Astrocyte (in vitro differentiated cells and primary cell): ENCODE measurements at regions not wholly inside any gene's neighbourhood (a gene's known extent, or its start where the extent isn't known, plus 50 kb on each side); places are given as distances from the start of the nearest gene placed in this dataset.

Source experiments
- DNase-seq: peaks from one replicate; pipeline ENCODE4 v3.0.0-alpha.2; 2010; ENCODE audit warnings: low read depth
- FAIRE-seq: peaks from 2 replicates; lab custom pipeline; 2011; peaks lifted over from hg19 to GRCh38; lab: Jason Lieb, UNC
- H2AFZ ChIP-seq: 2 replicates; pipeline ENCODE4 v1.6.0; 2012; ENCODE audit warnings: low read depth, low read length, inconsistent platforms
- H3K27ac ChIP-seq: 2 replicates; pipeline ENCODE4 v1.5.1; 2011; ENCODE audit warnings: low read depth, low read length, inconsistent platforms
- H3K27me3 ChIP-seq: 2 replicates; pipeline ENCODE4 v1.6.0; 2011; ENCODE audit warnings: low read length, inconsistent platforms; ENCODE audit not compliant: insufficient read depth
- H3K36me3 ChIP-seq: 2 replicates; pipeline ENCODE4 v1.5.1; 2011; ENCODE audit warnings: low read length, inconsistent platforms; ENCODE audit not compliant: insufficient read depth
- H3K4me1 ChIP-seq: 2 replicates; pipeline ENCODE4 v1.5.1; 2011; ENCODE audit warnings: low read length, inconsistent platforms; ENCODE audit not compliant: insufficient read depth
- H3K4me2 ChIP-seq: 2 replicates; pipeline ENCODE4 v1.6.0; 2012; ENCODE audit warnings: low read length, inconsistent platforms
- H3K4me3 ChIP-seq: 2 replicates; pipeline ENCODE4 v1.5.1; 2011; ENCODE audit warnings: low read depth, mild to moderate bottlenecking, low read length, inconsistent platforms; ENCODE audit not compliant: insufficient read depth
- H3K79me2 ChIP-seq: 2 replicates; pipeline ENCODE4 v1.6.0; 2012; ENCODE audit warnings: mild to moderate bottlenecking, low read length, inconsistent platforms; ENCODE audit not compliant: insufficient read depth
- H3K9ac ChIP-seq: 2 replicates; pipeline ENCODE4 v1.6.0; 2012; ENCODE audit warnings: mild to moderate bottlenecking, low read length, inconsistent platforms
- H3K9me3 ChIP-seq: 2 replicates; pipeline ENCODE4 v1.5.1; 2012; ENCODE audit warnings: low read depth, mild to moderate bottlenecking, low read length, inconsistent platforms; ENCODE audit not compliant: insufficient read depth
- H4K20me1 ChIP-seq: 2 replicates; pipeline ENCODE4 v1.6.0; 2012; ENCODE audit warnings: low read length, inconsistent platforms; ENCODE audit not compliant: insufficient read depth
- H3K27ac Mint-ChIP-seq: one replicate; pipeline ENCODE4 v1.8.0; 2021; ENCODE audit warnings: mild to moderate bottlenecking, mixed read lengths; ENCODE audit not compliant: unreplicated experiment
- H3K27me3 Mint-ChIP-seq: one replicate; pipeline ENCODE4 v1.8.0; 2021; ENCODE audit warnings: low read depth, mixed read lengths; ENCODE audit not compliant: unreplicated experiment
- H3K36me3 Mint-ChIP-seq: one replicate; pipeline ENCODE4 v1.8.0; 2021; ENCODE audit warnings: low read depth, mixed read lengths; ENCODE audit not compliant: unreplicated experiment
- H3K4me1 Mint-ChIP-seq: one replicate; pipeline ENCODE4 v1.8.0; 2021; ENCODE audit warnings: low read depth, mixed read lengths; ENCODE audit not compliant: unreplicated experiment
- H3K4me3 Mint-ChIP-seq: one replicate; pipeline ENCODE4 v1.8.0; 2021; ENCODE audit warnings: mild to moderate bottlenecking, moderate library complexity, mixed read lengths; ENCODE audit not compliant: unreplicated experiment
- H3K9me3 Mint-ChIP-seq: one replicate; pipeline ENCODE4 v1.8.0; 2021; ENCODE audit warnings: mild to moderate bottlenecking, mixed read lengths; ENCODE audit not compliant: unreplicated experiment
- EZH2 ChIP-seq: IDR thresholded peaks from 2 replicates; pipeline ENCODE4 v1.6.1; 2012; ENCODE audit warnings: mild to moderate bottlenecking, low read length, inconsistent platforms; ENCODE audit not compliant: insufficient read depth
- TF ChIP-seq, protein P1 (sequence below): IDR thresholded peaks from 2 replicates; pipeline ENCODE4 v1.5.1; 2011; ENCODE audit warnings: low read depth, mild to moderate bottlenecking, inconsistent platforms, low read length, moderate library complexity; ENCODE audit not compliant: insufficient read depth

DNA sequence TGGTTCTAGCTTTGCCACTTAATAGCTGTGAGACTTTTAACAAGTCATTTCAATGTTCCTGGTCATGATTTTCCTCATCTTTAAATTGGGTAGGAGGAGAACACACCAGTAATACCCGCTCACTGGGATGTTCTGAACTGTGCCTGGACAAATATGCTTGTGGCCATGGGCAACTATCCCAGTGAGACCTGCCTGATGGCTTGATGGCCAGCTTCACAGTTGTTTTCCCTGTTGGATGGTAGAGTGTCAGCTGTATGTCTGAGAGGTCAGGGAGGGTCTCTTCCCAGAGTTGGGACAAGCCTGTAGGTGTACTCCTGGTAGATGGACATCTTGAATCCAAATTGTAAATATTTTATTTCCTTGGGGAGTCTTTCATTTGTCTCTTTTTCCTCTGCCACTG is 92.5 kb upstream of the PFN2 start:
- no peak for TF ChIP-seq EZH2
- TF ChIP-seq, protein P1, sequence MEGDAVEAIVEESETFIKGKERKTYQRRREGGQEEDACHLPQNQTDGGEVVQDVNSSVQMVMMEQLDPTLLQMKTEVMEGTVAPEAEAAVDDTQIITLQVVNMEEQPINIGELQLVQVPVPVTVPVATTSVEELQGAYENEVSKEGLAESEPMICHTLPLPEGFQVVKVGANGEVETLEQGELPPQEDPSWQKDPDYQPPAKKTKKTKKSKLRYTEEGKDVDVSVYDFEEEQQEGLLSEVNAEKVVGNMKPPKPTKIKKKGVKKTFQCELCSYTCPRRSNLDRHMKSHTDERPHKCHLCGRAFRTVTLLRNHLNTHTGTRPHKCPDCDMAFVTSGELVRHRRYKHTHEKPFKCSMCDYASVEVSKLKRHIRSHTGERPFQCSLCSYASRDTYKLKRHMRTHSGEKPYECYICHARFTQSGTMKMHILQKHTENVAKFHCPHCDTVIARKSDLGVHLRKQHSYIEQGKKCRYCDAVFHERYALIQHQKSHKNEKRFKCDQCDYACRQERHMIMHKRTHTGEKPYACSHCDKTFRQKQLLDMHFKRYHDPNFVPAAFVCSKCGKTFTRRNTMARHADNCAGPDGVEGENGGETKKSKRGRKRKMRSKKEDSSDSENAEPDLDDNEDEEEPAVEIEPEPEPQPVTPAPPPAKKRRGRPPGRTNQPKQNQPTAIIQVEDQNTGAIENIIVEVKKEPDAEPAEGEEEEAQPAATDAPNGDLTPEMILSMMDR = no peak
- Histone ChIP-seq H3K36me3 (no peaks in the 10 kb centered on the region), H4K20me1 (no peaks in the 10 kb centered on the region), H2AFZ (no peak overlapping the region), H3K27me3 (no peaks in the 10 kb centered on the region), H3K27ac (no peak overlapping the region), H3K4me1 (peaks cover 7% of the 10 kb centered on the region), H3K4me3 (no peak overlapping the region), H3K4me2 (no peak overlapping the region), H3K9me3 (no peaks in the 10 kb centered on the region), H3K9ac (no peak overlapping the region), H3K79me2 (no peaks in the 10 kb centered on the region)
- H3K4me1 Mint-ChIP-seq = peaks cover 7% of the 10 kb centered on the region
- H3K4me3 Mint-ChIP-seq = no peak overlapping the region
- DNase-seq = no peak
- peaks cover 2% of the 10 kb centered on the region for H3K9me3 Mint-ChIP-seq
- no peaks in the 10 kb centered on the region for H3K36me3 Mint-ChIP-seq
- FAIRE-seq = no peak
- H3K27ac Mint-ChIP-seq = no peak overlapping the region
- peaks cover 10% of the 10 kb centered on the region for H3K27me3 Mint-ChIP-seq

DNA sequence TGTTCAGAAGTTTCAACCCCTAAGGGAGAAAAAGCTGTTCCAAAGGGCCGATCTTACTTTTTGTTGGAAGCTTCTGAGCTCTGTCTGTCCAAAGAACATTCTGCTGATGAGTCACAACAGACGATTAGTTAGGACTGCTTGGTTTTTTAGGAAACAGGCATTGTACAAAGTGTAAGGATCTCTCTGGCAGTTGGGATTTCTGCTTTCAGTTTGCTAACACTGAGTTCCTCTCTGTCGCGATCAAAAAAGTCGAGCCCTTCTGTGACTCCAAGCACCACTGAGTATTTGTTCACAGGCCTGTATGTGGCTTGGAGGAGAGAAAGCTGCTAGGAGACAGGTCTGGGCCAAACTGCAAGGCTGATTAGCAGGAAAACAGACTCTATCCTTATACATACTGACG is 91.8 kb upstream of the PFN2 start:
- FAIRE-seq (peak; percentile 58), DNase-seq (peak; percentile 68)
- Mint-ChIP-seq H3K9me3 (peaks cover under 1% of the 10 kb centered on the region), H3K27ac (peak overlapping the region; percentile 81), H3K4me3 (no peak overlapping the region), H3K36me3 (no peaks in the 10 kb centered on the region), H3K4me1 (peaks cover 7% of the 10 kb centered on the region), H3K27me3 (peaks cover 2% of the 10 kb centered on the region)
- TF ChIP-seq EZH2 = no peak
- TF ChIP-seq, protein P1 = no peak
- Histone ChIP-seq H3K4me3 (peak overlapping the region; percentile 34), H3K9ac (peak overlapping the region; percentile 65), H3K36me3 (no peaks in the 10 kb centered on the region), H3K27ac (peak overlapping the region; percentile 22), H3K4me2 (peak overlapping the region; percentile 78), H2AFZ (peak overlapping the region; percentile 65), H4K20me1 (no peaks in the 10 kb centered on the region), H3K79me2 (no peaks in the 10 kb centered on the region), H3K9me3 (no peaks in the 10 kb centered on the region), H3K27me3 (no peaks in the 10 kb centered on the region), H3K4me1 (peaks cover 7% of the 10 kb centered on the region)

DNA sequence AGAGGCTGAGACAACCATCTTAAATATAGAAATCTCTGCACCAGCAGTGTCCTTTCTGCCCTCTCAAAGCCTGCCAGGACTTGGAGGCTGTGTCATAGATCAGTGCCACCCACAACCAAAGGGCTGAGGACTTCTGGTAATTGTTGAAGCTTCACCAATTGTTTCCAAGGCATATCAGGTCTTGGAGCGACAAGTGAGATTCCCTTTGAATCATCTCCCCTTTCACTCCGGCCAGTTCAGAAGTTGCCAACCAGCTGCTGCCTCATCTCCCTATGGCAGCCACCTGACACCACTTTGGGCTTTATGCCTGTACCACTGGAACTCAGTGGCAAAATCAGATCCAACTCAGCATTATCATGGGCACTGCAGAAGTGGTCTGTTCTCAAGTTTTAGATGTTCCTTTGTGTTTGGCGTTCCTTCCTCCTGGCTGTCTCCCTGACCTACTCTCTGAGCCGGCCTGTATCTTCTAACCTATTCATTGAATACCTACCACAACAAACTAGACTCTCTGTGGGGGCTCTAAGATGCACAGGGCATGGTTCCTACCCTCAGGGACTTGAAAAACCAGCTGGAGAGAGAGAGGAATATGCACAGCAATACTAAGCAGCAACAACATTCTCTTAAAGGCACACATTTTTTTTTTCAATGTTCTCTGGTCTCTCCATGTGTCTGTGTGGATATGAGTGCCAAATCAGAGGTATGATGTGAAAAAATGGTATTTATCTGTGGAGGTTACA is 90.8 kb upstream of the PFN2 start:
- Histone ChIP-seq H3K4me2 (no peak overlapping the region), H3K9ac (no peak overlapping the region), H2AFZ (no peak overlapping the region), H3K9me3 (no peaks in the 10 kb centered on the region), H3K4me1 (peaks cover 7% of the 10 kb centered on the region), H4K20me1 (no peaks in the 10 kb centered on the region), H3K4me3 (no peak overlapping the region), H3K36me3 (no peaks in the 10 kb centered on the region), H3K79me2 (no peaks in the 10 kb centered on the region), H3K27me3 (no peaks in the 10 kb centered on the region), H3K27ac (no peak overlapping the region)
- H3K27ac Mint-ChIP-seq = no peak overlapping the region
- H3K4me3 Mint-ChIP-seq = no peak overlapping the region
- no peaks in the 10 kb centered on the region for H3K9me3 Mint-ChIP-seq
- TF ChIP-seq, protein P1 = no peak
- no peak for TF ChIP-seq EZH2
- DNase-seq = no peak
- H3K27me3 Mint-ChIP-seq = peaks cover 5% of the 10 kb centered on the region
- FAIRE-seq = peak; percentile 41
- peaks cover 7% of the 10 kb centered on the region for H3K4me1 Mint-ChIP-seq
- no peaks in the 10 kb centered on the region for H3K36me3 Mint-ChIP-seq
